B cell (primary cell): ENCODE measurements at regions not wholly inside any gene's neighbourhood (a gene's known extent, or its start where the extent isn't known, plus 50 kb on each side); places are given as distances from the start of the nearest gene placed in this dataset.

ENCODE experiments used
- ATAC-seq: fragments of 200-7000 bp; cut with Tn5 transposase; one replicate; pipeline ENCODE4 v1.10.0; 2021; ENCODE audit warnings: low read depth, mild to moderate bottlenecking, moderate number of reproducible peaks, moderate library complexity
- CTCF ChIA-PET: fragments of 350-600 bp; sonication (Branson Sonifier 250); formaldehyde crosslinking; loops from one replicate; lab custom pipeline; 2021; ENCODE audit warnings: antibody characterized with exemption, inconsistent platforms; lab: Charles Lee
- POLR2A ChIA-PET: fragments of 350-600 bp; sonication (Branson Sonifier 250); formaldehyde crosslinking; loops from one replicate; lab custom pipeline; 2021; ENCODE audit warnings: antibody characterized with exemption; lab: Charles Lee
- DNase-seq: peaks from one replicate; pipeline ENCODE4 v3.0.0; 2013
- H2AFZ ChIP-seq: 2 replicates; pipeline ENCODE4 v1.6.1; 2012; ENCODE audit warnings: mild to moderate bottlenecking, low read depth, low read length; ENCODE audit not compliant: insufficient read depth, poor library complexity, severe bottlenecking
- H3K27ac ChIP-seq, 2 donors: 1 replicate in 1 of 2; 2 replicates in 1 of 2; pipeline ENCODE4 v1.5.1; 2012 to 2013; ENCODE audit warnings: low read length in 2 of 2, mild to moderate bottlenecking in 2 of 2, moderate library complexity in 1 of 2
- H3K27me3 ChIP-seq, 4 experiments: fragments of 200-600 bp in 1 of 4; sonication (generic) in 1 of 4; replicated peaks in 1 of 4; 1 replicate in 2 of 4; 2 replicates in 2 of 4; pipeline versions ENCODE4 v1.6.1 to v1.7.0; 2013 to 2016; ENCODE audit warnings: low read length in 3 of 4, mild to moderate bottlenecking in 2 of 4, mixed read lengths in 1 of 4, moderate library complexity in 1 of 4; ENCODE audit not compliant: insufficient read depth in 4 of 4, control insufficient read depth in 3 of 4; ENCODE audit errors: control extremely low read depth in 1 of 4
- H3K36me3 ChIP-seq, 2 experiments: replicated peaks in 1 of 2; 1 replicate in 1 of 2; 2 replicates in 1 of 2; pipeline versions ENCODE4 v1.6.1 to v1.7.1; 2013; ENCODE audit warnings: low read length in 1 of 2; ENCODE audit not compliant: insufficient read depth in 2 of 2, control insufficient read depth in 1 of 2; ENCODE audit errors: control extremely low read depth in 1 of 2, extremely low read depth in 1 of 2
- H3K4me1 ChIP-seq, 2 donors: fragments of 200-600 bp in 1 of 2; sonication (generic) in 1 of 2; 1 replicate in 1 of 2; 2 replicates in 1 of 2; pipeline versions ENCODE4 v1.5.1 to v1.6.1; 2013 to 2017; ENCODE audit warnings: low read length in 2 of 2; ENCODE audit not compliant: control insufficient read depth in 2 of 2, insufficient read depth in 2 of 2
- H3K4me2 ChIP-seq: replicated peaks from 2 replicates; pipeline ENCODE3; 2012; ENCODE audit warnings: mild to moderate bottlenecking, low read depth, low read length; ENCODE audit not compliant: poor library complexity, severe bottlenecking
- H3K4me3 ChIP-seq, 5 experiments: fragments of 200-600 bp in 1 of 5; sonication (generic) in 1 of 5; 1 replicate in 3 of 5; 2 replicates in 2 of 5; pipeline versions ENCODE4 v1.5.1 to v1.7.0; 2011 to 2016; ENCODE audit warnings: low read length in 4 of 5, mild to moderate bottlenecking in 4 of 5, low read depth in 2 of 5, control low read depth in 1 of 5, moderate library complexity in 1 of 5; ENCODE audit not compliant: insufficient read depth in 1 of 5; ENCODE audit errors: control extremely low read depth in 1 of 5, extremely low read depth in 1 of 5
- H3K79me2 ChIP-seq: fragments of 200-600 bp; sonication (generic); one replicate; pipeline ENCODE4 v1.6.0; 2016; ENCODE audit warnings: low read length; ENCODE audit not compliant: control insufficient read depth, insufficient read depth
- H3K9ac ChIP-seq: fragments of 200-600 bp; sonication (generic); 2 replicates; pipeline ENCODE4 v1.6.1; 2017; ENCODE audit warnings: mild to moderate bottlenecking, low read length, moderate library complexity
- H3K9me3 ChIP-seq, 3 donors: one replicate each; pipeline versions ENCODE4 v1.6.1 to v1.7.1; 2013; ENCODE audit warnings: low read length in 2 of 3; ENCODE audit not compliant: control insufficient read depth in 2 of 3, insufficient read depth in 1 of 3; ENCODE audit errors: control extremely low read depth in 1 of 3
- H4K20me1 ChIP-seq: 2 replicates; pipeline ENCODE4 v1.6.0; 2012; ENCODE audit warnings: mild to moderate bottlenecking, low read length; ENCODE audit not compliant: insufficient read depth, control insufficient read depth, poor library complexity, severe bottlenecking
- H3K27ac Mint-ChIP-seq: one replicate; pipeline ENCODE4 v1.8.0; 2021; ENCODE audit warnings: mixed read lengths
- H3K27me3 Mint-ChIP-seq: one replicate; pipeline ENCODE4 v1.8.0; 2021; ENCODE audit warnings: mixed read lengths
- H3K4me1 Mint-ChIP-seq: one replicate; pipeline ENCODE4 v1.8.0; 2021; ENCODE audit warnings: mixed read lengths
- H3K4me3 Mint-ChIP-seq: one replicate; pipeline ENCODE4 v1.8.0; 2021; ENCODE audit warnings: mixed read lengths
- H3K9me3 Mint-ChIP-seq: one replicate; pipeline ENCODE4 v1.8.0; 2022; ENCODE audit warnings: mixed read lengths; ENCODE audit not compliant: insufficient read depth
- EZH2 ChIP-seq: IDR thresholded peaks from 2 replicates; pipeline ENCODE4 v1.6.1; 2012; ENCODE audit warnings: borderline replicate concordance, low read depth, mild to moderate bottlenecking, moderate library complexity, low read length; ENCODE audit not compliant: insufficient read depth, poor library complexity, severe bottlenecking
- WGBS: methylation state at CpG from one replicate; pipeline ENCODE4 v1.1.5; 2013; ENCODE audit warnings: missing lambda C conversion rate; ENCODE audit not compliant: insufficient coverage; 5-methylcytosine and 5-hydroxymethylcytosine counted together
- intact Hi-C: fragments of 100-400 bp; cut with micrococcal nuclease; formaldehyde crosslinking; loops from one replicate; pipeline ENCODE4 v1.10.0; 2022
- TF ChIP-seq, protein P1 (sequence below): fragments of 200-600 bp; IDR thresholded peaks from one replicate; pipeline ENCODE4 v1.8.0; 2022; ENCODE audit warnings: antibody characterized with exemption, mild to moderate bottlenecking

DNA sequence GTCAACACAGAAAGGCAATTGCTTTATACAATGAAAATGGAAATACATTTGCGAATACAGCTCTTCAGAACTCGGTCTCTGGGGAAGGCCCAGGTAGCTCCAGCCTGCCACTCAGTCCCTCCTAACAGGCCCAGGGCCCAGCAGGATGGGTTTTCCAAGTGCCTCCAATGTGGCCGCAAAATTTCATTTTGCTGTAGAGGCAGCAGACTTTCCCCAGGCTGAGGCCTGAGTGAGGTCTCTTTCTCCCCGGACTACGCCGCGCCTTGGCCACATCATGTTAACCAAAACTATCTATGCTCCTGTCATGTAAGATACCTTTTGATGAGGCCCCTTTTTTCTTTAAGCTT lies 606.0 kb upstream of the SALL1 start:
- no peak overlapping the region for H3K27ac Mint-ChIP-seq

DNA sequence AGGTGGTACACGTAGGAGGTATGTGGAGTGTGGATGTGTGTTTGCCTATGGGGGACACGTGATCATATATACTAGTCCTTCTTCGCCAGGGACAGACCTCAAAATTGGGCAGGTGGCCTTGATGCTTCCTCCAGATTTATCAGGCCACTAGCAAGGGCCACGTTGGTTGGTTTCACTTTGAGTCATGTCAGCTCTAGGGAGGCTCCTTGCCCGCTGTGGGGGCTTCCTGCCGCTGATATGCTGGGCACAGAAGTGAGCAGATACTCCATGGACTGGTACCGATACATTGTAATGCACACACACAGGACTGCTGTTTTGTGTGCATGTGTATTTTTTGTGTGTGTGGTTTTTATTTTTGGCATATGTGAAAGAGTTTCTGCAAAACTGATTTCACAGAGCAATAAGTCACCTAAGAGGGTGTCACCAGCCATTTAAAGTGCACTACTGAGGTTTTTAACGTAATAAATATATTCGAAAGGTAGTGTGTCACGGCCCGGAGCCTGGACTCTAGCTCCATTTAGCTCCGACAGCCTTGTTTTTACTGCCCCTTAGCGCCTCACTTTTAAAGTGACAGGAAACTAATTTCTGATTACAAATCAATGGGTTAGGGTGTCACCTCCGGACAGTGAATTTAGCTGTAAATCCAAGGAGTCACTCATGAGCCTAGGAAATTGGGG lies 605.5 kb upstream of the SALL1 start:
- TF ChIP-seq, protein P1, sequence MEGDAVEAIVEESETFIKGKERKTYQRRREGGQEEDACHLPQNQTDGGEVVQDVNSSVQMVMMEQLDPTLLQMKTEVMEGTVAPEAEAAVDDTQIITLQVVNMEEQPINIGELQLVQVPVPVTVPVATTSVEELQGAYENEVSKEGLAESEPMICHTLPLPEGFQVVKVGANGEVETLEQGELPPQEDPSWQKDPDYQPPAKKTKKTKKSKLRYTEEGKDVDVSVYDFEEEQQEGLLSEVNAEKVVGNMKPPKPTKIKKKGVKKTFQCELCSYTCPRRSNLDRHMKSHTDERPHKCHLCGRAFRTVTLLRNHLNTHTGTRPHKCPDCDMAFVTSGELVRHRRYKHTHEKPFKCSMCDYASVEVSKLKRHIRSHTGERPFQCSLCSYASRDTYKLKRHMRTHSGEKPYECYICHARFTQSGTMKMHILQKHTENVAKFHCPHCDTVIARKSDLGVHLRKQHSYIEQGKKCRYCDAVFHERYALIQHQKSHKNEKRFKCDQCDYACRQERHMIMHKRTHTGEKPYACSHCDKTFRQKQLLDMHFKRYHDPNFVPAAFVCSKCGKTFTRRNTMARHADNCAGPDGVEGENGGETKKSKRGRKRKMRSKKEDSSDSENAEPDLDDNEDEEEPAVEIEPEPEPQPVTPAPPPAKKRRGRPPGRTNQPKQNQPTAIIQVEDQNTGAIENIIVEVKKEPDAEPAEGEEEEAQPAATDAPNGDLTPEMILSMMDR, result no peak
- TF ChIP-seq EZH2, result no peak
- Mint-ChIP-seq H3K27me3 (peaks cover 5% of the 10 kb centered on the region), H3K27ac (no peak overlapping the region), H3K9me3 (no peaks in the 10 kb centered on the region), H3K4me3 (no peak overlapping the region), H3K4me1 (no peaks in the 10 kb centered on the region)
- H3K4me3 ChIP-seq, result no peak overlapping the region
- no peaks in the 10 kb centered on the region for H3K27me3 ChIP-seq
- ATAC-seq (no peak), DNase-seq (no peak)
- no peaks in the 10 kb centered on the region for H4K20me1 ChIP-seq
- POLR2A ChIA-PET, result no interaction called here
- no peak overlapping the region for H3K9ac ChIP-seq
- H3K9me3 ChIP-seq, result peaks cover 0 to 5% (median 0%) of the 10 kb centered on the region in 3 donors
- intact Hi-C loops, result no loop called here
- no peak overlapping the region for H2AFZ ChIP-seq
- WGBS, result 61% methylated on average over 8 of the region's 14 CpGs
- no peak overlapping the region for H3K27ac ChIP-seq
- no peaks in the 10 kb centered on the region for H3K79me2 ChIP-seq
- no peaks in the 10 kb centered on the region for H3K4me1 ChIP-seq
- no peaks in the 10 kb centered on the region for H3K36me3 ChIP-seq
- CTCF ChIA-PET, result no interaction called here
- no peak overlapping the region for H3K4me2 ChIP-seq

More for the DNA sequence above, 606.0 kb upstream of the SALL1 start:
- H3K9me3 ChIP-seq, result peaks cover 0 to 5% (median 0%) of the 10 kb centered on the region in 3 donors
- DNase-seq (no peak), ATAC-seq (no peak)
- 83% methylated on average over 2 of the region's 7 CpGs for WGBS
- H3K4me2 ChIP-seq, result no peak overlapping the region
- H4K20me1 ChIP-seq, result no peaks in the 10 kb centered on the region
- H2AFZ ChIP-seq, result no peak overlapping the region
- intact Hi-C loops, result no loop called here
- no peak overlapping the region for H3K9ac ChIP-seq
- no peak overlapping the region for H3K27ac ChIP-seq
- H3K4me3 ChIP-seq, result no peak overlapping the region
- H3K79me2 ChIP-seq, result no peaks in the 10 kb centered on the region
- no peaks in the 10 kb centered on the region for H3K27me3 ChIP-seq
- no peak overlapping the region for H3K4me3 Mint-ChIP-seq
- H3K27me3 Mint-ChIP-seq, result peaks cover 9% of the 10 kb centered on the region
- ChIA-PET POLR2A (no interaction called here), CTCF (no interaction called here)
- no peaks in the 10 kb centered on the region for H3K4me1 ChIP-seq
- no peaks in the 10 kb centered on the region for H3K36me3 ChIP-seq
- H3K9me3 Mint-ChIP-seq, result no peaks in the 10 kb centered on the region
- TF ChIP-seq, protein P1, result no peak
- no peak for TF ChIP-seq EZH2
- H3K4me1 Mint-ChIP-seq, result no peaks in the 10 kb centered on the region
